GM23338 (cell line): ENCODE measurements at regions not wholly inside any gene's neighbourhood (a gene's known extent, or its start where the extent isn't known, plus 50 kb on each side); places are given as distances from the start of the nearest gene placed in this dataset.
A peak's percentile ranks its signal among the peaks of the same experiment; 100 is the strongest.

Experiments used
- ATAC-seq: fragments of 200-7000 bp; cut with Tn5 transposase; 3 replicates; pipeline ENCODE4 v1.9.1; 2020
- DNase-seq: peaks from one replicate; pipeline ENCODE4 v3.0.0-alpha.2; 2015; ENCODE audit warnings: low spot score
- H2AFZ ChIP-seq: fragments of 200-600 bp; sonication (generic); 2 replicates; pipeline ENCODE4 v1.8.0; 2016; ENCODE audit warnings: antibody characterized with exemption, mild to moderate bottlenecking, moderate library complexity
- H3F3A ChIP-seq: fragments of 200-600 bp; sonication (generic); replicated peaks from 2 replicates; pipeline ENCODE4 v1.8.0; 2017; ENCODE audit warnings: antibody characterized with exemption, mixed run types, low read depth
- H3K27ac ChIP-seq: fragments of 200-600 bp; sonication (generic); 2 replicates; pipeline ENCODE4 v1.6.1; 2016; ENCODE audit warnings: low read depth
- H3K27me3 ChIP-seq: fragments of 200-600 bp; sonication (generic); 2 replicates; pipeline ENCODE4 v1.8.0; 2016; ENCODE audit warnings: mild to moderate bottlenecking, mixed run types, moderate library complexity; ENCODE audit not compliant: insufficient read depth
- H3K36me3 ChIP-seq: fragments of 200-600 bp; sonication (generic); 2 replicates; pipeline ENCODE4 v1.8.0; 2016; ENCODE audit warnings: mild to moderate bottlenecking; ENCODE audit not compliant: insufficient read depth
- H3K4me1 ChIP-seq: fragments of 200-600 bp; sonication (generic); 2 replicates; pipeline ENCODE4 v1.8.0; 2016; ENCODE audit warnings: mild to moderate bottlenecking, moderate library complexity; ENCODE audit not compliant: insufficient read depth
- H3K4me2 ChIP-seq: fragments of 200-600 bp; sonication (generic); 2 replicates; pipeline ENCODE4 v1.7.1; 2017; ENCODE audit warnings: mixed run types
- H3K4me3 ChIP-seq: fragments of 200-600 bp; sonication (generic); 2 replicates; pipeline ENCODE4 v1.6.1; 2016; ENCODE audit warnings: mixed run types
- H3K79me2 ChIP-seq: fragments of 200-600 bp; sonication (generic); replicated peaks from 2 replicates; pipeline ENCODE4 v1.8.0; 2017; ENCODE audit warnings: mild to moderate bottlenecking; ENCODE audit not compliant: insufficient read depth
- H3K9me2 ChIP-seq: fragments of 200-600 bp; sonication (generic); 2 replicates; pipeline ENCODE4 v1.8.0; 2017; ENCODE audit not compliant: insufficient read depth
- H4K20me1 ChIP-seq: fragments of 200-600 bp; sonication (generic); replicated peaks from 2 replicates; pipeline ENCODE4 v1.8.0; 2017; ENCODE audit warnings: mild to moderate bottlenecking; ENCODE audit not compliant: insufficient read depth
- H3K27ac Mint-ChIP-seq: 2 replicates; pipeline ENCODE4 v1.8.0; 2020; ENCODE audit warnings: inconsistent platforms, mild to moderate bottlenecking, moderate library complexity, mixed read lengths
- H3K27me3 Mint-ChIP-seq: 3 replicates; pipeline ENCODE4 v1.8.0; 2022; ENCODE audit warnings: low read depth, mild to moderate bottlenecking, moderate library complexity, mixed read lengths, inconsistent platforms; ENCODE audit not compliant: insufficient read depth, poor library complexity
- H3K36me3 Mint-ChIP-seq: 3 replicates; pipeline ENCODE4 v1.8.0; 2021; ENCODE audit warnings: low read depth, mild to moderate bottlenecking, inconsistent platforms, moderate library complexity, mixed read lengths
- H3K4me1 Mint-ChIP-seq: 3 replicates; pipeline ENCODE4 v1.8.0; 2020; ENCODE audit warnings: mild to moderate bottlenecking, inconsistent platforms, mixed read lengths
- H3K4me3 Mint-ChIP-seq: 3 replicates; pipeline ENCODE4 v1.8.0; 2021; ENCODE audit warnings: moderate library complexity, mild to moderate bottlenecking, inconsistent platforms, mixed read lengths
- H3K9me3 Mint-ChIP-seq: 3 replicates; pipeline ENCODE4 v1.8.0; 2020; ENCODE audit warnings: moderate library complexity, mild to moderate bottlenecking, inconsistent platforms, mixed read lengths
- CREB1 ChIP-seq: fragments of 250-450 bp; sonication (Bioruptor Pico); IDR thresholded peaks from 2 replicates; pipeline ENCODE4 v1.5.0; 2020; ENCODE audit warnings: low read depth, mild to moderate bottlenecking, moderate library complexity
- EZH2 ChIP-seq: fragments of 200-600 bp; sonication (generic); IDR thresholded peaks from one replicate; pipeline ENCODE4 v1.8.0; 2017; ENCODE audit warnings: antibody characterized with exemption, mild to moderate bottlenecking, low read depth; ENCODE audit not compliant: unreplicated experiment
- EZH2phosphoT487 ChIP-seq: fragments of 200-600 bp; sonication (generic); IDR thresholded peaks from one replicate; pipeline ENCODE4 v1.8.1; 2018; ENCODE audit warnings: antibody characterized with exemption; ENCODE audit not compliant: unreplicated experiment
- JUNB ChIP-seq: IDR thresholded peaks from one replicate; pipeline ENCODE4 v1.6.1; 2016; ENCODE audit warnings: antibody characterized with exemption; ENCODE audit not compliant: unreplicated experiment
- NANOG ChIP-seq: IDR thresholded peaks from 2 replicates; pipeline ENCODE4 v1.6.1; 2016; ENCODE audit warnings: antibody characterized with exemption, borderline replicate concordance
- POLR2AphosphoS5 ChIP-seq: IDR thresholded peaks from 2 replicates; pipeline ENCODE4 v1.6.1; 2016; ENCODE audit warnings: antibody characterized with exemption, low read depth
- STAT1 ChIP-seq: IDR thresholded peaks from one replicate; pipeline ENCODE4 v1.6.1; 2016; ENCODE audit warnings: antibody characterized with exemption; ENCODE audit not compliant: unreplicated experiment
- ZNF114 ChIP-seq: fragments of 250-450 bp; sonication (Bioruptor Pico); IDR thresholded peaks from 2 replicates; pipeline ENCODE4 v1.5.0; 2020; ENCODE audit warnings: mild to moderate bottlenecking, moderate library complexity
- ZNF331 ChIP-seq: fragments of 250-450 bp; sonication (Bioruptor Pico); IDR thresholded peaks from 2 replicates; pipeline ENCODE4 v1.5.0; 2020; ENCODE audit warnings: low read depth, mild to moderate bottlenecking, moderate library complexity
- TF ChIP-seq, protein P1 (sequence below): fragments of 250-450 bp; sonication (Bioruptor Pico); IDR thresholded peaks from 2 replicates; pipeline ENCODE4 v1.5.0; 2020; ENCODE audit warnings: mild to moderate bottlenecking, moderate library complexity
- TF ChIP-seq, protein P2 (sequence below): IDR thresholded peaks from 2 replicates; pipeline ENCODE4 v1.6.1; 2016; ENCODE audit warnings: antibody characterized with exemption
- TF ChIP-seq, protein P3 (sequence below), 2 experiments: fragments of 200-600 bp in 1 of 2; sonication (generic) in 1 of 2; conservative IDR thresholded peaks; 2 replicates each; pipeline versions ENCODE4 v1.5.1 to v1.6.1; 2016 to 2017; ENCODE audit warnings: antibody characterized with exemption in 2 of 2, low read depth in 2 of 2, mild to moderate bottlenecking in 2 of 2, moderate library complexity in 1 of 2
- TF ChIP-seq, protein P4 (sequence below): IDR thresholded peaks from one replicate; pipeline ENCODE4 v1.6.1; 2018; ENCODE audit warnings: antibody characterized with exemption; ENCODE audit not compliant: unreplicated experiment

DNA sequence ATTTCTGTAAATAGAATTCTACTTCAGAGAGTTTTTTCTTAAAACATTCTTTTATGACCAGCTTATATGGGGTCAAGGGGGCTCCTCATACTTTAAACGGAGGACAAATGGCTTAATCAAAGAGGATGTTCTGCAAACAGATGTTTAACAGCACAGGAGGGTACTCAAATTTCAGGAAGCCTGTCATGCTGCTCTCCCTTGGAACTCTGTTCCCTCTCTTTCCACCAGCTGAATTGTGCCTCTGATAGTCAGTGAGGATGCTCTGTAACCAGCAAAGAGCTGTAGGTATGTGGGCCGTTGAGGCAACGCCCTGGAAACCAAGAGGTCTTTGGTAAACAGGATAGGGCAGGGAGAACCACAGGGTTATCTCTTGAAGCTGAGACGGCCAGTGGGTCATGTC, 161.1 kb downstream of the C5orf15 start:
- Mint-ChIP-seq H3K27me3 (peaks cover 6% of the 10 kb centered on the region), H3K36me3 (no peaks in the 10 kb centered on the region), H3K9me3 (peaks cover 4% of the 10 kb centered on the region; the same call in 2 of the 3 replicates), H3K4me3 (no peak overlapping the region), H3K27ac (no peak overlapping the region), H3K4me1 (peaks cover 10% of the 10 kb centered on the region)
- TF ChIP-seq ZNF114 (CRISPR knock-in tag) = no peak
- TF ChIP-seq, protein P1, sequence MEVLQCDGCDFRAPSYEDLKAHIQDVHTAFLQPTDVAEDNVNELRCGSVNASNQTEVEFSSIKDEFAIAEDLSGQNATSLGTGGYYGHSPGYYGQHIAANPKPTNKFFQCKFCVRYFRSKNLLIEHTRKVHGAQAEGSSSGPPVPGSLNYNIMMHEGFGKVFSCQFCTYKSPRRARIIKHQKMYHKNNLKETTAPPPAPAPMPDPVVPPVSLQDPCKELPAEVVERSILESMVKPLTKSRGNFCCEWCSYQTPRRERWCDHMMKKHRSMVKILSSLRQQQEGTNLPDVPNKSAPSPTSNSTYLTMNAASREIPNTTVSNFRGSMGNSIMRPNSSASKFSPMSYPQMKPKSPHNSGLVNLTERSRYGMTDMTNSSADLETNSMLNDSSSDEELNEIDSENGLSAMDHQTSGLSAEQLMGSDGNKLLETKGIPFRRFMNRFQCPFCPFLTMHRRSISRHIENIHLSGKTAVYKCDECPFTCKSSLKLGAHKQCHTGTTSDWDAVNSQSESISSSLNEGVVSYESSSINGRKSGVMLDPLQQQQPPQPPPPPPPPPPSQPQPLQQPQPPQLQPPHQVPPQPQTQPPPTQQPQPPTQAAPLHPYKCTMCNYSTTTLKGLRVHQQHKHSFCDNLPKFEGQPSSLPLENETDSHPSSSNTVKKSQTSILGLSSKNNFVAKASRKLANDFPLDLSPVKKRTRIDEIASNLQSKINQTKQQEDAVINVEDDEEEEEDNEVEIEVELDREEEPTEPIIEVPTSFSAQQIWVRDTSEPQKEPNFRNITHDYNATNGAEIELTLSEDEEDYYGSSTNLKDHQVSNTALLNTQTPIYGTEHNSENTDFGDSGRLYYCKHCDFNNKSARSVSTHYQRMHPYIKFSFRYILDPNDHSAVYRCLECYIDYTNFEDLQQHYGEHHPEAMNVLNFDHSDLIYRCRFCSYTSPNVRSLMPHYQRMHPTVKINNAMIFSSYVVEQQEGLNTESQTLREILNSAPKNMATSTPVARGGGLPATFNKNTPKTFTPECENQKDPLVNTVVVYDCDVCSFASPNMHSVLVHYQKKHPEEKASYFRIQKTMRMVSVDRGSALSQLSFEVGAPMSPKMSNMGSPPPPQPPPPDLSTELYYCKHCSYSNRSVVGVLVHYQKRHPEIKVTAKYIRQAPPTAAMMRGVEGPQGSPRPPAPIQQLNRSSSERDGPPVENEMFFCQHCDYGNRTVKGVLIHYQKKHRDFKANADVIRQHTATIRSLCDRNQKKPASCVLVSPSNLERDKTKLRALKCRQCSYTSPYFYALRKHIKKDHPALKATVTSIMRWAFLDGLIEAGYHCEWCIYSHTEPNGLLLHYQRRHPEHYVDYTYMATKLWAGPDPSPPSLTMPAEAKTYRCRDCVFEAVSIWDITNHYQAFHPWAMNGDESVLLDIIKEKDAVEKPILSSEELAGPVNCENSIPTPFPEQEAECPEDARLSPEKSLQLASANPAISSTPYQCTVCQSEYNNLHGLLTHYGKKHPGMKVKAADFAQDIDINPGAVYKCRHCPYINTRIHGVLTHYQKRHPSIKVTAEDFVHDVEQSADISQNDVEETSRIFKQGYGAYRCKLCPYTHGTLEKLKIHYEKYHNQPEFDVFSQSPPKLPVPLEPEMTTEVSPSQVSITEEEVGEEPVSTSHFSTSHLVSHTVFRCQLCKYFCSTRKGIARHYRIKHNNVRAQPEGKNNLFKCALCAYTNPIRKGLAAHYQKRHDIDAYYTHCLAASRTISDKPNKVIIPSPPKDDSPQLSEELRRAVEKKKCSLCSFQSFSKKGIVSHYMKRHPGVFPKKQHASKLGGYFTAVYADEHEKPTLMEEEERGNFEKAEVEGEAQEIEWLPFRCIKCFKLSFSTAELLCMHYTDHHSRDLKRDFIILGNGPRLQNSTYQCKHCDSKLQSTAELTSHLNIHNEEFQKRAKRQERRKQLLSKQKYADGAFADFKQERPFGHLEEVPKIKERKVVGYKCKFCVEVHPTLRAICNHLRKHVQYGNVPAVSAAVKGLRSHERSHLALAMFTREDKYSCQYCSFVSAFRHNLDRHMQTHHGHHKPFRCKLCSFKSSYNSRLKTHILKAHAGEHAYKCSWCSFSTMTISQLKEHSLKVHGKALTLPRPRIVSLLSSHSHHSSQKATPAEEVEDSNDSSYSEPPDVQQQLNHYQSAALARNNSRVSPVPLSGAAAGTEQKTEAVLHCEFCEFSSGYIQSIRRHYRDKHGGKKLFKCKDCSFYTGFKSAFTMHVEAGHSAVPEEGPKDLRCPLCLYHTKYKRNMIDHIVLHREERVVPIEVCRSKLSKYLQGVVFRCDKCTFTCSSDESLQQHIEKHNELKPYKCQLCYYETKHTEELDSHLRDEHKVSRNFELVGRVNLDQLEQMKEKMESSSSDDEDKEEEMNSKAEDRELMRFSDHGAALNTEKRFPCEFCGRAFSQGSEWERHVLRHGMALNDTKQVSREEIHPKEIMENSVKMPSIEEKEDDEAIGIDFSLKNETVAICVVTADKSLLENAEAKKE = no peak
- TF ChIP-seq CREB1 (CRISPR knock-in tag) = no peak
- TF ChIP-seq EZH2phosphoT487 = no peak
- no peak for TF ChIP-seq EZH2
- TF ChIP-seq ZNF331 = no peak
- TF ChIP-seq, protein P2, sequence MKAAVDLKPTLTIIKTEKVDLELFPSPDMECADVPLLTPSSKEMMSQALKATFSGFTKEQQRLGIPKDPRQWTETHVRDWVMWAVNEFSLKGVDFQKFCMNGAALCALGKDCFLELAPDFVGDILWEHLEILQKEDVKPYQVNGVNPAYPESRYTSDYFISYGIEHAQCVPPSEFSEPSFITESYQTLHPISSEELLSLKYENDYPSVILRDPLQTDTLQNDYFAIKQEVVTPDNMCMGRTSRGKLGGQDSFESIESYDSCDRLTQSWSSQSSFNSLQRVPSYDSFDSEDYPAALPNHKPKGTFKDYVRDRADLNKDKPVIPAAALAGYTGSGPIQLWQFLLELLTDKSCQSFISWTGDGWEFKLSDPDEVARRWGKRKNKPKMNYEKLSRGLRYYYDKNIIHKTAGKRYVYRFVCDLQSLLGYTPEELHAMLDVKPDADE = no peak
- no peak for TF ChIP-seq JUNB
- TF ChIP-seq, protein P3, sequence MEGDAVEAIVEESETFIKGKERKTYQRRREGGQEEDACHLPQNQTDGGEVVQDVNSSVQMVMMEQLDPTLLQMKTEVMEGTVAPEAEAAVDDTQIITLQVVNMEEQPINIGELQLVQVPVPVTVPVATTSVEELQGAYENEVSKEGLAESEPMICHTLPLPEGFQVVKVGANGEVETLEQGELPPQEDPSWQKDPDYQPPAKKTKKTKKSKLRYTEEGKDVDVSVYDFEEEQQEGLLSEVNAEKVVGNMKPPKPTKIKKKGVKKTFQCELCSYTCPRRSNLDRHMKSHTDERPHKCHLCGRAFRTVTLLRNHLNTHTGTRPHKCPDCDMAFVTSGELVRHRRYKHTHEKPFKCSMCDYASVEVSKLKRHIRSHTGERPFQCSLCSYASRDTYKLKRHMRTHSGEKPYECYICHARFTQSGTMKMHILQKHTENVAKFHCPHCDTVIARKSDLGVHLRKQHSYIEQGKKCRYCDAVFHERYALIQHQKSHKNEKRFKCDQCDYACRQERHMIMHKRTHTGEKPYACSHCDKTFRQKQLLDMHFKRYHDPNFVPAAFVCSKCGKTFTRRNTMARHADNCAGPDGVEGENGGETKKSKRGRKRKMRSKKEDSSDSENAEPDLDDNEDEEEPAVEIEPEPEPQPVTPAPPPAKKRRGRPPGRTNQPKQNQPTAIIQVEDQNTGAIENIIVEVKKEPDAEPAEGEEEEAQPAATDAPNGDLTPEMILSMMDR (conservative IDR thresholded peaks at IDR 0.05; ENCODE audit: low read depth in 2 of 2) = no peak
- TF ChIP-seq, protein P4, sequence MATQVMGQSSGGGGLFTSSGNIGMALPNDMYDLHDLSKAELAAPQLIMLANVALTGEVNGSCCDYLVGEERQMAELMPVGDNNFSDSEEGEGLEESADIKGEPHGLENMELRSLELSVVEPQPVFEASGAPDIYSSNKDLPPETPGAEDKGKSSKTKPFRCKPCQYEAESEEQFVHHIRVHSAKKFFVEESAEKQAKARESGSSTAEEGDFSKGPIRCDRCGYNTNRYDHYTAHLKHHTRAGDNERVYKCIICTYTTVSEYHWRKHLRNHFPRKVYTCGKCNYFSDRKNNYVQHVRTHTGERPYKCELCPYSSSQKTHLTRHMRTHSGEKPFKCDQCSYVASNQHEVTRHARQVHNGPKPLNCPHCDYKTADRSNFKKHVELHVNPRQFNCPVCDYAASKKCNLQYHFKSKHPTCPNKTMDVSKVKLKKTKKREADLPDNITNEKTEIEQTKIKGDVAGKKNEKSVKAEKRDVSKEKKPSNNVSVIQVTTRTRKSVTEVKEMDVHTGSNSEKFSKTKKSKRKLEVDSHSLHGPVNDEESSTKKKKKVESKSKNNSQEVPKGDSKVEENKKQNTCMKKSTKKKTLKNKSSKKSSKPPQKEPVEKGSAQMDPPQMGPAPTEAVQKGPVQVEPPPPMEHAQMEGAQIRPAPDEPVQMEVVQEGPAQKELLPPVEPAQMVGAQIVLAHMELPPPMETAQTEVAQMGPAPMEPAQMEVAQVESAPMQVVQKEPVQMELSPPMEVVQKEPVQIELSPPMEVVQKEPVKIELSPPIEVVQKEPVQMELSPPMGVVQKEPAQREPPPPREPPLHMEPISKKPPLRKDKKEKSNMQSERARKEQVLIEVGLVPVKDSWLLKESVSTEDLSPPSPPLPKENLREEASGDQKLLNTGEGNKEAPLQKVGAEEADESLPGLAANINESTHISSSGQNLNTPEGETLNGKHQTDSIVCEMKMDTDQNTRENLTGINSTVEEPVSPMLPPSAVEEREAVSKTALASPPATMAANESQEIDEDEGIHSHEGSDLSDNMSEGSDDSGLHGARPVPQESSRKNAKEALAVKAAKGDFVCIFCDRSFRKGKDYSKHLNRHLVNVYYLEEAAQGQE = no peak
- no peak for TF ChIP-seq POLR2AphosphoS5
- no peak for TF ChIP-seq STAT1
- TF ChIP-seq NANOG = no peak
- Histone ChIP-seq H3K9me2 (no peaks in the 10 kb centered on the region; the same call in 1 of the 2 replicates), H2AFZ (no peak overlapping the region), H3K4me1 (peaks cover 6% of the 10 kb centered on the region), H3K36me3 (no peaks in the 10 kb centered on the region), H3K4me2 (peak overlapping the region; percentile 29; the same call in 1 of the 2 replicates), H4K20me1 (no peaks in the 10 kb centered on the region), H3F3A (no peaks in the 10 kb centered on the region), H3K27me3 (no peaks in the 10 kb centered on the region), H3K79me2 (no peaks in the 10 kb centered on the region), H3K27ac (no peak overlapping the region), H3K4me3 (no peak overlapping the region)
- ATAC-seq = peak; percentile 71
- DNase-seq = no peak
